Nephron (organoid): ENCODE measurements at regions not wholly inside any gene's neighbourhood (a gene's known extent, or its start where the extent isn't known, plus 50 kb on each side); places are given as distances from the start of the nearest gene placed in this dataset.

Experiments
- H3K27ac Mint-ChIP-seq, 3 experiments: 2 replicates each; pipeline ENCODE4 v1.8.0; 2020; ENCODE audit warnings: mixed read lengths in 3 of 3, mild to moderate bottlenecking in 2 of 3, moderate library complexity in 1 of 3
- H3K27me3 Mint-ChIP-seq: 2 replicates; pipeline ENCODE4 v1.8.0; 2021; ENCODE audit warnings: low read depth, mild to moderate bottlenecking, moderate library complexity, mixed read lengths
- H3K36me3 Mint-ChIP-seq: 2 replicates; pipeline ENCODE4 v1.8.0; 2020; ENCODE audit warnings: low read depth, mixed read lengths
- H3K4me1 Mint-ChIP-seq: 2 replicates; pipeline ENCODE4 v1.8.0; 2020; ENCODE audit warnings: mixed read lengths
- H3K4me3 Mint-ChIP-seq, 3 experiments: 2 replicates each; pipeline ENCODE4 v1.8.0; 2020; ENCODE audit warnings: mild to moderate bottlenecking in 3 of 3, mixed read lengths in 3 of 3, moderate library complexity in 2 of 3
- H3K9me3 Mint-ChIP-seq: 2 replicates; pipeline ENCODE4 v1.8.0; 2020; ENCODE audit warnings: mixed read lengths
- CTCF ChIP-seq, 3 experiments: fragments of 200-600 bp; sonication (generic); IDR thresholded peaks; one replicate each; pipeline ENCODE4 v1.5.0; 2021; ENCODE audit warnings: antibody characterized with exemption in 3 of 3; ENCODE audit not compliant: unreplicated experiment in 3 of 3

- no peak overlapping the region for H3K4me3 Mint-ChIP-seq
- H3K4me1 Mint-ChIP-seq = no peaks in the 10 kb centered on the region
- no peaks in the 10 kb centered on the region for H3K36me3 Mint-ChIP-seq
- no peak overlapping the region for H3K27ac Mint-ChIP-seq
- peaks cover 2% of the 10 kb centered on the region for H3K9me3 Mint-ChIP-seq
- no peaks in the 10 kb centered on the region for H3K27me3 Mint-ChIP-seq
- no peak for TF ChIP-seq CTCF (IDR thresholded peaks at IDR 0.05; ENCODE audit: unreplicated experiment in 3 of 3)
Observed at GRCh38 chr2:53312721-53313120, 454.9 kb upstream of the CHAC2 start.

DNA sequence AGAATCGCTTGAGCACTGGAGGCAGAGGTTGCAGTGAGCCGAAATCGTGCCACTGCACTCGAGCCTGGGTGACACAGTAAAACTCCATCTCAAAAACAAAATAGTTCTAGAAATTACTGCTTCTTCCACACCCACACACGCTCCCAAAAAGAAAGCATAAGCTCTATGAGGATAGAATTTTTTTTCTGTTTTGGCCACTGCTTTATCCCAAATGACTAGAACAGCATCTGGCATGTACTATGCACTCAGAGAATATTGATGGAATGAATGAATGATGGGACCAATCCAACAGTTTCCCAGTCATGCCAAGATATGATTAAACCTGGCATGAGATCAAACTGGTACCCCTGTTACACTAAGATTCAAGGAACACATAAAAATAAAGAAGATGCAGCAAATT is 455.4 kb upstream of the CHAC2 start:
- Mint-ChIP-seq H3K27ac (no peak overlapping the region), H3K4me3 (no peak overlapping the region), H3K4me1 (no peaks in the 10 kb centered on the region), H3K36me3 (no peaks in the 10 kb centered on the region), H3K27me3 (no peaks in the 10 kb centered on the region), H3K9me3 (peaks cover 2% of the 10 kb centered on the region)
- no peak for TF ChIP-seq CTCF (IDR thresholded peaks at IDR 0.05; ENCODE audit: unreplicated experiment in 3 of 3)

DNA sequence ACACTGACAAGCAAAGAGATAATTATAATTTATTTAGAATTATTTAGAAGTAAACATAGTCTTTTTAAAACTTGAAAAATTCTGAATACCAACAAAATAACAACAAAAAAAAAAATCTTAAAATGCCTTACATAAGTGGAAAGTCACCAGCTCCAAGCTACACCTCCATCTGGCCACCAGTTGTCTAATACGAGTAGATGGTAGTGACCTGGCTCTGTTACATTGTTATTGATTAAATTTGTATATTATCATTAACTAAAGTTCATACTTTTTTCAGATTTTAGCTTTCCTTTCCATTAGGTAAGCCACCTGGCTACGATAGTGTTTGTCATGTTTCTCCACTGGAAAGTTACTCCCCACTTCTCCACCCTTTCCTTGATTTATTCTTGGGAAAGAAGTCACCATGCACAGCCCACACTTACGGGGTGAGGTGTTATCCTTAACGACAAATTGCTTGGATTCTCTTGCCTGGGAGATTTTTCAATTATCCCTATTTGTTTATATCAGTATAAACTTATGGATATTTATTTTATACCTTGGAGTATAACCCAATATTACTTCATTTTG is 464.5 kb upstream of the CHAC2 start:
- Mint-ChIP-seq H3K4me3 (no peak overlapping the region), H3K4me1 (no peaks in the 10 kb centered on the region), H3K27ac (no peak overlapping the region)

GRCh38 chr2:53302455-53302854 is 465.1 kb upstream of the CHAC2 start:
- Mint-ChIP-seq H3K27ac (no peak overlapping the region), H3K9me3 (no peaks in the 10 kb centered on the region), H3K4me1 (no peaks in the 10 kb centered on the region), H3K27me3 (no peaks in the 10 kb centered on the region), H3K4me3 (no peak overlapping the region), H3K36me3 (no peaks in the 10 kb centered on the region)
- no peak for TF ChIP-seq CTCF (IDR thresholded peaks at IDR 0.05; ENCODE audit: unreplicated experiment in 3 of 3)

More for the DNA sequence above, 464.5 kb upstream of the CHAC2 start:
- no peak for TF ChIP-seq CTCF (IDR thresholded peaks at IDR 0.05; ENCODE audit: unreplicated experiment in 3 of 3)
- H3K36me3 Mint-ChIP-seq = no peaks in the 10 kb centered on the region
- H3K27me3 Mint-ChIP-seq = no peaks in the 10 kb centered on the region
- no peaks in the 10 kb centered on the region for H3K9me3 Mint-ChIP-seq

GRCh38 chr2:53289309-53290006 is 478.1 kb upstream of the CHAC2 start:
- Mint-ChIP-seq H3K27me3 (no peaks in the 10 kb centered on the region), H3K9me3 (peaks cover 3% of the 10 kb centered on the region), H3K4me3 (no peak overlapping the region), H3K27ac (no peak overlapping the region), H3K4me1 (no peaks in the 10 kb centered on the region), H3K36me3 (no peaks in the 10 kb centered on the region)
- TF ChIP-seq CTCF (IDR thresholded peaks at IDR 0.05; ENCODE audit: unreplicated experiment in 3 of 3) = no peak

DNA sequence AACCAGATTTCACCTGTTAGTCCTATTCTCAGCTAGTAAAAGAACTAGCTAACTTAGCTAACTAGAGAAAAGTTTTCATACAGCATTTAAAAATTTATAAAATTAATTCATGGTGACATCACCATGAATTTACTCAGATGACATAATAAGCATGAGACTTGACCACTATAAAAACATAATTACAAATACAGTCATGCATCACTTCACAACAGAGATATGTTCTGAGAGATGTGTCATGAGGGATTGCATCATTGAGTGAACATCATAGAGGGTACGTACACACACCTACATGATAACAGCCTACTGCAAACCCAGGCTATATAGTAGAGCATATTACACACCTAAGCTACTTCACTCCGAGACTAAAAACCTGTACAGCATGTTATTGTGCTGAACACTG is 481.3 kb upstream of the CHAC2 start:
- Mint-ChIP-seq H3K9me3 (no peaks in the 10 kb centered on the region), H3K36me3 (no peaks in the 10 kb centered on the region), H3K4me1 (no peaks in the 10 kb centered on the region), H3K4me3 (no peak overlapping the region), H3K27me3 (no peaks in the 10 kb centered on the region), H3K27ac (no peak overlapping the region)
- no peak for TF ChIP-seq CTCF (IDR thresholded peaks at IDR 0.05; ENCODE audit: unreplicated experiment in 3 of 3)
